Putamen (tissue), 1 donor: ENCODE measurements at regions not wholly inside any gene's neighbourhood (a gene's known extent, or its start where the extent isn't known, plus 50 kb on each side); places are given as distances from the start of the nearest gene placed in this dataset.

Experiments used
- DNase-seq: peaks from one replicate; pipeline ENCODE4 v3.0.0-alpha.2; 2016; ENCODE audit warnings: low spot score

DNA sequence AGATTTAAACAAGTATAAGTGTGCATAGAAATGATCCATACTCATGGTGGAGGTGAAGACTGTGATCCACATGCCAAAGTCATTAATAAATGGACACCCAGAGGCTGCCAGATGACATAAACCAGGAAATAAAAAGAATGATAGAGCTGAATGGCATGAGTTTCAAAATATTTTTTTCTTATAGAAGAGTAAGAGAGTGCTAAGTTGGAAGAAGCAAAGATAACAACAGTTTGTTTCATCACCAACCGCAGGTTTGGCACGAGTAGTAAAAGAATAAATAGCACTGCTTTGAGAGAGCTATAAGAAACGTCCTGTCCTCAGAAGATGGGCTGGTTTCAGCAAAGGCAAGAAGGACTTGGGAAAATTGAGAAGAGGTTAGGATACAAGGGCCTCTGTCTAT is 246.9 kb downstream of the UBE3D start:
- no peak for DNase-seq

DNA sequence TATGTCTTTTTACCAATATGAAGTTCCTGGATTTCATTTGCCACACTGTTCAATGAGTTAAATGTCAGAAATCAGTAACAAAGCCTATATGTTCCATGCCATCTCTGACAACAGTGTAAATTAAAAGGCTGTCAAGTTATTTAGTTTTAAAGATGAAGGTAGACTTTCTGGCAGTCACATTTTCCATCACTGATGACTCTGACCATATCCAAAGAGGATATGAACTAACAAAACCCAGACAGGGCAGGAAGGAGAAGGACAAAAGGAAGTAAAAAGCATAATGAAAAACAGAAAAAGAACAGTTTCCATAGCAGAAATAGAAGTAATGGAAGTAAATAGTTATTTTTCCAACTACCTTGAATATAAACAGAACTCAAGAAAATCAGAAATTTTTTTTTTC is 242.3 kb downstream of the UBE3D start:
- no peak for DNase-seq

DNA sequence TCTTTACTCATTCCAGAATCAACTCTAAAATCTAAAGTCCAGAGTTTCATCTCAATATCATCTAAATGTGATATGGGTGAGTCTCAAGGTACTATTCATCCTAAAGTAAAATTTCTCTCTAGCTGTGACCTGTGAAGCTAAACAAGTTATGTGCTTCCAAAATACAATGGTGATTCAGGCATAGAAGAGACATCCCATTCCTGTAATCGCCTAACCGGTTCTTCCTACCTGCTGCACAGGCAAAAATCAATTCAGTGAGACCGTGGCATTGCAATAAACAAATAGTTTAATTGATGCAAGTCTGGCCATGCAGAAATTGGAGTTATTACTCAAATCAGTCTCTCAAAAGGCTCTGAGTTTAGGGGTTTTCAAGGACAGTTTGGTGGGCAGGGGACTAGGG is 232.8 kb downstream of the UBE3D start:
- DNase-seq = no peak

DNA sequence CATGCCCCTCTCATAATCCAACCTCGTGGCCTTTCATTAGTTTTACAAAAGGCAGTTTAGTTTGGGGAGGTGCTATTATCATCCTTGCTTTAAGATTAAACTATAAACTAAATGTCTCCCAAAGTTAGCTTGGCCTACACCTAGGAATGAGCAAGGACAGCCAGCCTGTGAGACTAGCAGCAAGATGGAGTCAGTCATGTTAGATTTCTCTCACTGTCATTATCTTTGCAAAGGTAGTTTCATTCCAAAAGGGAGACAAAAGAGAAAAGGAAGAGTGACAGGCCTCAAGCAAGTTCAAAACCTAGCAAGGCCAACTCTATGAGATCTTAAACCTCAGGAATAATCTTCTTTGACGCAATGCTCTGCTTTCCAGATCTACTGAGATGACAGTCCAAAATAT is 232.2 kb downstream of the UBE3D start:
- DNase-seq = no peak

DNA sequence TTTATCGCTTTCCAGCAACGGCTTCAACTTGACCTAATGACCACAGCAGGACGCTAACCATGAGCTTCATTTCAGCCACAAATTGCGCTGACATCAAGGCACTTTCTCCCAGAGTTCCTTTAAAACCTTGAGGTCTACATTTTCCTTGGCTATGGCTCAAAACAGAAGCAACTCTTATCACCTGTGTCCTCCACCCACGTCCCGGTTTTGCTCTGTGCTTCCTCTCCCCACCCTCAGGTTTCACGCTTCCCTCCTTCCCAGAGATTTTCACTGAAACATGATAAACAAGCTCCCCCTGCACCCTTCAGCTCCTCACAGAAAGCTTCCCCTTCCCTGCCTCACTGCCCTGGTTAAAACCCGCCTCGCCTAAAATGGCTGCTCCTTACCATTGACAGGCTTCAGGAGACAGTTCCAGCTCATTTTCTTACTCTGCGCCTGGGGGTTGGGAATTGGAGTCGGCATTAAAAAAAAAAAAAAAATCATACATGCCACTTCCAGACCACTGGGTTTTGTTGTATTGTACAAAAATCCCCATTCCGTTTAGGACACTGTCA is 229.5 kb downstream of the UBE3D start:
- no peak for DNase-seq

DNA sequence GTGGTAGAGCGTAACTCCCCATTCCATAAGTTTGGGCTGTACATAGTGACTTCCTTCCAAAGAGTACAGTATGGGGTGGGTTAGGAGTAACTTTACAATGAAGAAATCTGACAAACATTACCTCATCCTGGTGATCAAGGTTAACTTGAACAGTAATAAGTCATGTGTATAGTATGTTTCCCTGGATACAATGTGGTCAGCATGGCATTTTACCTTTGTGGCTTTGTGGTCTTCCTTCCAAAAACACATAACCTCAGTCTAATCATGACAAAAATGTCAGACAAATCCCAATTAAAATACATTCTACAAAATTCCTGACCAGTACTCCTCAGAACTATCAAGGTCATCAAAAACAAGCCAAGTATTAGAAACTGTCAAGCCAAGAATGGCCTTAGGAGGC is 225.1 kb downstream of the UBE3D start:
- no peak for DNase-seq

DNA sequence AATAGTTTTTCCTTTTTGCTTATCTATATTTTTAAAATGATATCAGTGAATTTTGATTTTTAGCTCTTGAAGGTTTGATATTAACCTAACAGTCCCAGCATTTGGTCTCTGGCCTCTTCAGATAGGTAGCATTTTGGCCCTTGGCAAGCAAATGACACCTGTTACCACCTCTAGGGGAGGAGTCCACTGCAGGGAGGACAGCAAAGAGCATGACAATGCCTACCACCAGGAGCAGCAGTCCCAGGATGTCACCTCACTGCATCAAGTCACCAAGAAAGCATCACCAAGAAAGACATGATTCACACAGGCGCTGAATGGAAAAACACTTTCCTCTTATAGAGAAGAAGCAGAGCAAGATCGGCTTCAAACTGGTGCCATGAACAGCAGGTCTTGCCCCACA is 224.3 kb downstream of the UBE3D start:
- DNase-seq = no peak
